H1 (cell line): ENCODE measurements at regions not wholly inside any gene's neighbourhood (a gene's known extent, or its start where the extent isn't known, plus 50 kb on each side); places are given as distances from the start of the nearest gene placed in this dataset.

Source experiments
- CTCF ChIA-PET: fragments of 300-600 bp; sonication (Branson Sonifier 250); formaldehyde crosslinking; loops from one replicate; lab custom pipeline; 2021; ENCODE audit not compliant: partially characterized antibody; lab: Charles Lee
- POLR2A ChIA-PET: fragments of 300-600 bp; sonication (Branson Sonifier 250); formaldehyde crosslinking; loops from one replicate; lab custom pipeline; 2021; ENCODE audit warnings: inconsistent platforms; ENCODE audit not compliant: partially characterized antibody; lab: Charles Lee
- DNase-seq, 2 experiments: peaks; one replicate each; pipeline versions ENCODE4 v3.0.0 to v3.0.0-alpha.2; 2010 to 2022; ENCODE audit warnings: low spot score in 2 of 2, low read depth in 1 of 2, mixed read lengths in 1 of 2
- FAIRE-seq: peaks from 2 replicates; lab custom pipeline; 2011; peaks lifted over from hg19 to GRCh38; lab: Jason Lieb, UNC
- H2AFZ ChIP-seq: 2 replicates; pipeline ENCODE4 v1.8.1; 2012; ENCODE audit warnings: low read length, inconsistent platforms
- H2AK5ac ChIP-seq: 2 replicates; pipeline ENCODE4 v1.6.1; 2013; ENCODE audit warnings: low read depth, low read length
- H2BK120ac ChIP-seq: replicated peaks from 2 replicates; pipeline ENCODE3; 2013; ENCODE audit warnings: low read depth, low read length, inconsistent platforms
- H2BK12ac ChIP-seq: 2 replicates; pipeline ENCODE4 v1.6.1; 2013; ENCODE audit warnings: low read depth, low read length
- H2BK15ac ChIP-seq: 2 replicates; pipeline ENCODE4 v1.6.1; 2013; ENCODE audit warnings: low read length
- H2BK20ac ChIP-seq: 2 replicates; pipeline ENCODE4 v1.6.1; 2013; ENCODE audit warnings: low read length
- H2BK5ac ChIP-seq: 2 replicates; pipeline ENCODE4 v1.6.1; 2013; ENCODE audit warnings: low read depth, low read length
- H3K14ac ChIP-seq: 2 replicates; pipeline ENCODE4 v1.6.1; 2013; ENCODE audit warnings: inconsistent platforms; ENCODE audit not compliant: insufficient read length
- H3K18ac ChIP-seq: 2 replicates; pipeline ENCODE4 v1.6.1; 2013; ENCODE audit warnings: low read length; ENCODE audit errors: extremely low read depth
- H3K23ac ChIP-seq: 2 replicates; pipeline ENCODE4 v1.6.1; 2013; ENCODE audit warnings: inconsistent platforms; ENCODE audit not compliant: insufficient read length
- H3K23me2 ChIP-seq: 2 replicates; pipeline ENCODE4 v1.6.1; 2013; ENCODE audit warnings: low read depth, low read length
- H3K27ac ChIP-seq: 2 replicates; pipeline ENCODE4 v1.6.1; 2011; ENCODE audit warnings: low read depth, low read length, inconsistent platforms
- H3K27me3 ChIP-seq, 4 experiments: replicated peaks in 1 of 4; 1 replicate in 1 of 4; 2 replicates in 3 of 4; pipeline versions ENCODE4 v1.6.1 to v1.8.1; 2011 to 2013; ENCODE audit warnings: low read length in 3 of 4, mild to moderate bottlenecking in 3 of 4, inconsistent platforms in 2 of 4, mixed read lengths in 2 of 4, moderate library complexity in 1 of 4; ENCODE audit not compliant: control insufficient read depth in 3 of 4, insufficient read depth in 3 of 4; ENCODE audit errors: extremely low read depth in 1 of 4
- H3K36me3 ChIP-seq, 4 experiments: 2 replicates each; pipeline versions ENCODE4 v1.6.1 to v1.8.1; 2011 to 2013; ENCODE audit warnings: mild to moderate bottlenecking in 4 of 4, low read length in 3 of 4, moderate library complexity in 2 of 4, control low read depth in 1 of 4, inconsistent platforms in 1 of 4; ENCODE audit not compliant: insufficient read depth in 4 of 4, control insufficient read depth in 2 of 4
- H3K4ac ChIP-seq: replicated peaks from 2 replicates; pipeline ENCODE3; 2013; ENCODE audit warnings: low read length, low read depth, mixed read lengths, inconsistent platforms; ENCODE audit not compliant: insufficient read length
- H3K4me1 ChIP-seq, 4 experiments: replicated peaks in 1 of 4; 1 replicate in 1 of 4; 2 replicates in 3 of 4; pipeline versions ENCODE4 v1.6.1 to v1.8.1; 2011 to 2013; ENCODE audit warnings: low read length in 3 of 4, inconsistent platforms in 2 of 4, mixed read lengths in 1 of 4; ENCODE audit not compliant: insufficient read depth in 4 of 4, control insufficient read depth in 3 of 4
- H3K4me2 ChIP-seq, 2 experiments: 2 replicates each; pipeline versions ENCODE4 v1.6.1 to v1.8.1; 2011 to 2013; ENCODE audit warnings: low read depth in 2 of 2, low read length in 2 of 2, control low read depth in 1 of 2, inconsistent platforms in 1 of 2, mild to moderate bottlenecking in 1 of 2; ENCODE audit not compliant: insufficient read depth in 1 of 2
- H3K4me3 ChIP-seq, 4 experiments: fragments of 200-600, 300-600 bp in 1 of 4; sonication (generic), shearing (Covaris generic), sonication (Bioruptor Twin) in 1 of 4; 2 replicates each; pipeline versions ENCODE4 v1.5.1 to v1.8.1; 2011 to 2016; ENCODE audit warnings: low read length in 4 of 4, low read depth in 3 of 4, control low read depth in 2 of 4, inconsistent platforms in 2 of 4, mild to moderate bottlenecking in 2 of 4, mixed read lengths in 1 of 4, moderate library complexity in 1 of 4; ENCODE audit not compliant: insufficient read depth in 2 of 4; ENCODE audit errors: extremely low read depth in 1 of 4
- H3K56ac ChIP-seq: replicated peaks from 2 replicates; pipeline ENCODE3; 2013; ENCODE audit warnings: low read depth, mild to moderate bottlenecking, mixed read lengths, low read length, inconsistent platforms; ENCODE audit not compliant: insufficient read length
- H3K79me1 ChIP-seq: 2 replicates; pipeline ENCODE4 v1.6.1; 2013; ENCODE audit warnings: low read depth, low read length, control low read depth
- H3K79me2 ChIP-seq, 2 experiments: 2 replicates each; pipeline versions ENCODE4 v1.6.1 to v1.8.1; 2012 to 2013; ENCODE audit warnings: low read length in 2 of 2, mild to moderate bottlenecking in 2 of 2, inconsistent platforms in 1 of 2; ENCODE audit not compliant: insufficient read depth in 2 of 2, control insufficient read depth in 1 of 2
- H3K9ac ChIP-seq, 4 experiments: replicated peaks in 1 of 4; 1 replicate in 1 of 4; 2 replicates in 3 of 4; pipeline versions ENCODE4 v1.6.1 to v1.8.1; 2011 to 2013; ENCODE audit warnings: low read depth in 3 of 4, low read length in 3 of 4, control low read depth in 2 of 4, mild to moderate bottlenecking in 2 of 4, moderate library complexity in 2 of 4, inconsistent platforms in 1 of 4; ENCODE audit errors: extremely low read depth in 1 of 4
- H3K9me3 ChIP-seq, 2 experiments: 2 replicates each; pipeline versions ENCODE4 v1.6.1 to v1.8.1; 2012 to 2013; ENCODE audit warnings: mild to moderate bottlenecking in 2 of 2, moderate library complexity in 2 of 2, control low read depth in 1 of 2, inconsistent platforms in 1 of 2, low read depth in 1 of 2, low read length in 1 of 2, mixed read lengths in 1 of 2; ENCODE audit not compliant: insufficient read depth in 2 of 2
- H4K20me1 ChIP-seq, 2 experiments: replicated peaks in 1 of 2; 2 replicates each; pipeline versions ENCODE3 to v1.8.1; 2011 to 2013; ENCODE audit warnings: inconsistent platforms in 2 of 2, low read length in 2 of 2, mild to moderate bottlenecking in 1 of 2; ENCODE audit not compliant: insufficient read depth in 2 of 2, control insufficient read depth in 1 of 2
- H4K5ac ChIP-seq: 2 replicates; pipeline ENCODE4 v1.6.1; 2013; ENCODE audit warnings: low read length, low read depth, mixed read lengths, inconsistent platforms; ENCODE audit not compliant: insufficient read length
- H4K8ac ChIP-seq: 2 replicates; pipeline ENCODE4 v1.8.0; 2013; ENCODE audit warnings: mild to moderate bottlenecking, moderate library complexity, low read length, inconsistent platforms; ENCODE audit not compliant: insufficient read depth; ENCODE audit errors: extremely low read depth
- H4K91ac ChIP-seq: replicated peaks from 2 replicates; pipeline ENCODE3; 2013; ENCODE audit warnings: low read length, mixed read lengths, inconsistent platforms; ENCODE audit not compliant: insufficient read length
- CREB1 ChIP-seq: IDR thresholded peaks from 2 replicates; pipeline ENCODE4 v1.6.1; 2012; ENCODE audit warnings: inconsistent platforms
- GABPA ChIP-seq: IDR thresholded peaks from 2 replicates; pipeline ENCODE4 v1.6.1; 2011; ENCODE audit warnings: mild to moderate bottlenecking, low read length, moderate library complexity, borderline replicate concordance; ENCODE audit not compliant: insufficient read depth
- GTF2F1 ChIP-seq: IDR thresholded peaks from 2 replicates; pipeline ENCODE4 v1.6.1; 2012; ENCODE audit warnings: low read depth, low read length, improper control_type of control experiment, borderline replicate concordance
- JUND ChIP-seq: IDR thresholded peaks from 2 replicates; pipeline ENCODE4 v1.6.1; 2011; ENCODE audit warnings: mild to moderate bottlenecking, improper control_type of control experiment, low read length
- PHF8 ChIP-seq: fragments of 200-600 bp; sonication (generic); conservative IDR thresholded peaks from 2 replicates; pipeline ENCODE4 v1.7.1; 2012; ENCODE audit warnings: low read depth, mild to moderate bottlenecking, inconsistent platforms, low read length, moderate library complexity
- RAD21 ChIP-seq, 2 experiments: IDR thresholded peaks in 1 of 2; conservative IDR thresholded peaks in 1 of 2; 2 replicates each; pipeline ENCODE4 v1.6.1; 2011; ENCODE audit warnings: low read depth in 2 of 2, low read length in 2 of 2, improper control_type of control experiment in 1 of 2, inconsistent platforms in 1 of 2, mild to moderate bottlenecking in 1 of 2, moderate library complexity in 1 of 2
- RXRA ChIP-seq: IDR thresholded peaks from 2 replicates; pipeline ENCODE4 v1.6.1; 2011; ENCODE audit warnings: low read depth, mild to moderate bottlenecking, low read length, moderate library complexity; ENCODE audit not compliant: insufficient read depth
- SIN3A ChIP-seq, 2 experiments: IDR thresholded peaks in 1 of 2; conservative IDR thresholded peaks in 1 of 2; 2 replicates each; pipeline ENCODE4 v1.6.1; 2011 to 2012; ENCODE audit warnings: low read length in 2 of 2, improper control_type of control experiment in 1 of 2, low read depth in 1 of 2, mild to moderate bottlenecking in 1 of 2
- SIRT6 ChIP-seq: IDR thresholded peaks from one replicate; pipeline ENCODE4 v1.7.1; 2012; ENCODE audit warnings: low read length, inconsistent platforms
- SP4 ChIP-seq: IDR thresholded peaks from 2 replicates; pipeline ENCODE4 v1.6.1; 2012; ENCODE audit warnings: low read length, inconsistent platforms
- SRF ChIP-seq: IDR thresholded peaks from 2 replicates; pipeline ENCODE4 v1.6.1; 2011; ENCODE audit warnings: mild to moderate bottlenecking, low read depth, low read length, moderate library complexity
- TEAD4 ChIP-seq: IDR thresholded peaks from 2 replicates; pipeline ENCODE4 v1.6.1; 2012; ENCODE audit warnings: low read depth, low read length, inconsistent platforms, mixed read lengths

GRCh38 chr9:87824886-87825285 is 57.8 kb upstream of the SPATA31E1 start (continued):
- no peak for TF ChIP-seq TEAD4

GRCh38 chr9:87826331-87826730 is 56.3 kb upstream of the SPATA31E1 start:
- Histone ChIP-seq H2AK5ac (no peak overlapping the region), H2BK5ac (no peak overlapping the region), H3K27ac (no peak overlapping the region), H2BK120ac (no peak overlapping the region), H4K20me1 (no peaks in the 10 kb centered on the region), H3K36me3 (no peaks in the 10 kb centered on the region), H2BK20ac (no peak overlapping the region), H3K23me2 (no peaks in the 10 kb centered on the region), H2BK15ac (no peak overlapping the region), H3K27me3 (peaks cover 0 to 1% (median 0%) of the 10 kb centered on the region in 4 experiments; a peak in 1 of 7 replicates), H3K23ac (no peak overlapping the region), H4K5ac (no peak overlapping the region), H4K8ac (no peak overlapping the region), H3K18ac (no peak overlapping the region), H3K9me3 (no peaks in the 10 kb centered on the region), H3K4me1 (peaks cover 0 to 2% (median 0%) of the 10 kb centered on the region in 4 experiments; a peak in 2 of 7 replicates), H4K91ac (no peak overlapping the region), H3K4ac (no peak overlapping the region), H3K14ac (no peak overlapping the region), H2BK12ac (no peak overlapping the region), H3K4me3 (no peak overlapping the region), H3K4me2 (no peak overlapping the region), H2AFZ (no peak overlapping the region), H3K79me1 (no peaks in the 10 kb centered on the region), H3K79me2 (no peaks in the 10 kb centered on the region), H3K56ac (no peak overlapping the region), H3K9ac (no peak overlapping the region)
- ChIA-PET CTCF (interaction anchor here (1.0 to 2.5 kb wide), 12 partner anchors 9 to 142 kb away, joined by 3 to 16 read pairs (median 4); partner anchors contain the start of gene SPATA31E1), POLR2A (interaction anchor here (0.6 kb wide), 1 partner anchor 521 kb away, joined by 4 read pairs; no protein-coding TSS in a partner anchor)
- DNase-seq (no peak), FAIRE-seq (no peak)
- TF ChIP-seq CREB1: no peak
- no peak for TF ChIP-seq SIRT6
- TF ChIP-seq SRF: no peak
- TF ChIP-seq RAD21 (IDR thresholded peaks at IDR 0.05 in 1 of 2, conservative IDR thresholded peaks at IDR 0.05 in 1 of 2; ENCODE audit: low read depth in 2 of 2, low read length in 2 of 2): no peak
- no peak for TF ChIP-seq PHF8
- TF ChIP-seq RXRA: no peak
- no peak for TF ChIP-seq TEAD4
- no peak for TF ChIP-seq GABPA
- no peak for TF ChIP-seq JUND
- TF ChIP-seq GTF2F1: no peak
- no peak for TF ChIP-seq SIN3A (conservative IDR thresholded peaks at IDR 0.05 in 1 of 2, IDR thresholded peaks at IDR 0.05 in 1 of 2; ENCODE audit: low read depth in 1 of 2, low read length in 2 of 2)
- TF ChIP-seq SP4: no peak
